ENCODE measurements at regions not wholly inside any gene's neighbourhood (a gene's known extent, or its start where the extent isn't known, plus 50 kb on each side); places are given as distances from the start of the nearest gene placed in this dataset.

- no peak for ATAC-seq
- TF ChIP-seq, protein P1, sequence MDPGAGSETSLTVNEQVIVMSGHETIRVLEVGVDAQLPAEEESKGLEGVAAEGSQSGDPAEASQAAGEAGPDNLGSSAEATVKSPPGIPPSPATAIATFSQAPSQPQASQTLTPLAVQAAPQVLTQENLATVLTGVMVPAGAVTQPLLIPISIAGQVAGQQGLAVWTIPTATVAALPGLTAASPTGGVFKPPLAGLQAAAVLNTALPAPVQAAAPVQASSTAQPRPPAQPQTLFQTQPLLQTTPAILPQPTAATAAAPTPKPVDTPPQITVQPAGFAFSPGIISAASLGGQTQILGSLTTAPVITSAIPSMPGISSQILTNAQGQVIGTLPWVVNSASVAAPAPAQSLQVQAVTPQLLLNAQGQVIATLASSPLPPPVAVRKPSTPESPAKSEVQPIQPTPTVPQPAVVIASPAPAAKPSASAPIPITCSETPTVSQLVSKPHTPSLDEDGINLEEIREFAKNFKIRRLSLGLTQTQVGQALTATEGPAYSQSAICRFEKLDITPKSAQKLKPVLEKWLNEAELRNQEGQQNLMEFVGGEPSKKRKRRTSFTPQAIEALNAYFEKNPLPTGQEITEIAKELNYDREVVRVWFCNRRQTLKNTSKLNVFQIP (CRISPR knock-in tag; IDR thresholded peaks at IDR 0.05; ENCODE audit: borderline replicate concordance, low read depth): no peak
- no peak for TF ChIP-seq ZFP3 (CRISPR knock-in tag; IDR thresholded peaks at IDR 0.05)
- no peak for TF ChIP-seq TSHZ2 (CRISPR knock-in tag; IDR thresholded peaks at IDR 0.05)
- TF ChIP-seq ESRRG (CRISPR knock-in tag; IDR thresholded peaks at IDR 0.05): no peak
- no peak for TF ChIP-seq ZNF8 (CRISPR knock-in tag; IDR thresholded peaks at IDR 0.05)
- no peak for TF ChIP-seq TOX (CRISPR knock-in tag; IDR thresholded peaks at IDR 0.05; ENCODE audit: borderline replicate concordance)
- TF ChIP-seq TCF4 (CRISPR knock-in tag; IDR thresholded peaks at IDR 0.05; ENCODE audit: borderline replicate concordance): no peak
- TF ChIP-seq ZFP30 (CRISPR knock-in tag; IDR thresholded peaks at IDR 0.05): no peak
- TF ChIP-seq CREB5 (CRISPR knock-in tag; IDR thresholded peaks at IDR 0.05; ENCODE audit: low read depth): no peak
- TF ChIP-seq ZNF70 (CRISPR knock-in tag; IDR thresholded peaks at IDR 0.05): no peak
- TF ChIP-seq ZC3H10 (CRISPR knock-in tag; IDR thresholded peaks at IDR 0.05): no peak
Observed at GRCh38 chr16:80167657-80168390, 373.0 kb upstream of the DYNLRB2 start.

- ATAC-seq: no peak
- no peak for TF ChIP-seq ISL1 (CRISPR knock-in tag; IDR thresholded peaks at IDR 0.05)
- TF ChIP-seq RARB (CRISPR knock-in tag; IDR thresholded peaks at IDR 0.05): no peak
- TF ChIP-seq ARNTL (CRISPR knock-in tag; IDR thresholded peaks at IDR 0.05; ENCODE audit: borderline replicate concordance, low read depth): no peak
- TF ChIP-seq OSR1 (CRISPR knock-in tag; IDR thresholded peaks at IDR 0.05): no peak
- no peak for TF ChIP-seq CREB5 (CRISPR knock-in tag; IDR thresholded peaks at IDR 0.05; ENCODE audit: low read depth)
- TF ChIP-seq CSDC2 (CRISPR knock-in tag; IDR thresholded peaks at IDR 0.05): no peak
Observed at GRCh38 chr16:80166082-80166481, 374.7 kb upstream of the DYNLRB2 start.

DNA sequence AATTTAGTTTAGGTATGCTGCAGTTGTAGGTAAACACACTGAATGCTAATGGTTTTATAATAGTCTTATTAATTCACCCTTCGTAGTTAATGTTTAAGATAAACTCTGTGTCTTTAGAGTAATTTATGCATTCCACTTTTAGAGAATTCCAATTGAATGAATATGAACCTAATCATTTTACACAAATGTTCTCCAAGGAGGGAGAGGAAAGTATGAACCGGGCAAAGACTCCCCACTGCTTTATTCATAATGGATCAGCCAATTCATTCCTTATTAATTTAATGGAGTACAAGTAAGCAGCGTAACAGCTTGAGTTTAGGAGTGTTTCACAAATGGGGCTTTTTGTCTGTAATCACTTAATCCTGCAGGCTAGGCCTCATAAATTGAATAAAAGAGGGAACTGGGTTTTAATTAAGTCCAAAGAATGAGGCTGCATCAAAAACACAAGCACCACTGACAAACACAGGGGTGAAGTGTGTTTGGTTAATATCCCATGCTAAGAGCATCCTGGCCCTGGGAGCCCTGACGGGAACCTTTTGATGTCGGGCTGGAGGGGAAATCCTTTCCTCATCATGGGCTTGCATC lies 375.7 kb upstream of the DYNLRB2 start:
- TF ChIP-seq CSRNP3 (CRISPR knock-in tag; IDR thresholded peaks at IDR 0.05) (no peak), TSHZ2 (CRISPR knock-in tag; IDR thresholded peaks at IDR 0.05) (no peak), ZFP3 (CRISPR knock-in tag; IDR thresholded peaks at IDR 0.05) (no peak), CREB5 (CRISPR knock-in tag; IDR thresholded peaks at IDR 0.05; ENCODE audit: low read depth) (no peak), TOX (CRISPR knock-in tag; IDR thresholded peaks at IDR 0.05; ENCODE audit: borderline replicate concordance) (no peak), ZFP30 (CRISPR knock-in tag; IDR thresholded peaks at IDR 0.05) (no peak), ISL1 (CRISPR knock-in tag; IDR thresholded peaks at IDR 0.05) (no peak), CSDC2 (CRISPR knock-in tag; IDR thresholded peaks at IDR 0.05) (no peak)
- TF ChIP-seq, protein P2, sequence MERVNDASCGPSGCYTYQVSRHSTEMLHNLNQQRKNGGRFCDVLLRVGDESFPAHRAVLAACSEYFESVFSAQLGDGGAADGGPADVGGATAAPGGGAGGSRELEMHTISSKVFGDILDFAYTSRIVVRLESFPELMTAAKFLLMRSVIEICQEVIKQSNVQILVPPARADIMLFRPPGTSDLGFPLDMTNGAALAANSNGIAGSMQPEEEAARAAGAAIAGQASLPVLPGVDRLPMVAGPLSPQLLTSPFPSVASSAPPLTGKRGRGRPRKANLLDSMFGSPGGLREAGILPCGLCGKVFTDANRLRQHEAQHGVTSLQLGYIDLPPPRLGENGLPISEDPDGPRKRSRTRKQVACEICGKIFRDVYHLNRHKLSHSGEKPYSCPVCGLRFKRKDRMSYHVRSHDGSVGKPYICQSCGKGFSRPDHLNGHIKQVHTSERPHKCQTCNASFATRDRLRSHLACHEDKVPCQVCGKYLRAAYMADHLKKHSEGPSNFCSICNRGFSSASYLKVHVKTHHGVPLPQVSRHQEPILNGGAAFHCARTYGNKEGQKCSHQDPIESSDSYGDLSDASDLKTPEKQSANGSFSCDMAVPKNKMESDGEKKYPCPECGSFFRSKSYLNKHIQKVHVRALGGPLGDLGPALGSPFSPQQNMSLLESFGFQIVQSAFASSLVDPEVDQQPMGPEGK (CRISPR knock-in tag; IDR thresholded peaks at IDR 0.05; ENCODE audit: borderline replicate concordance): no peak
- ATAC-seq: no peak
